SU-DHL-6 (cell line): ENCODE measurements at regions not wholly inside any gene's neighbourhood (a gene's known extent, or its start where the extent isn't known, plus 50 kb on each side); places are given as distances from the start of the nearest gene placed in this dataset.

Source experiments
- CTCF ChIP-seq: fragments of 200-600 bp; sonication (generic); IDR thresholded peaks from one replicate; pipeline ENCODE4 v1.5.1; 2017; ENCODE audit warnings: antibody characterized with exemption, mild to moderate bottlenecking, low read length, moderate library complexity; ENCODE audit not compliant: insufficient read depth, poor library complexity, severe bottlenecking
- EZH2phosphoT487 ChIP-seq: fragments of 200-600 bp; sonication (generic), shearing (Covaris generic); conservative IDR thresholded peaks from 2 replicates; pipeline ENCODE4 v1.6.1; 2018; ENCODE audit warnings: mild to moderate bottlenecking, antibody characterized with exemption, low read length, moderate library complexity, mixed read lengths

DNA sequence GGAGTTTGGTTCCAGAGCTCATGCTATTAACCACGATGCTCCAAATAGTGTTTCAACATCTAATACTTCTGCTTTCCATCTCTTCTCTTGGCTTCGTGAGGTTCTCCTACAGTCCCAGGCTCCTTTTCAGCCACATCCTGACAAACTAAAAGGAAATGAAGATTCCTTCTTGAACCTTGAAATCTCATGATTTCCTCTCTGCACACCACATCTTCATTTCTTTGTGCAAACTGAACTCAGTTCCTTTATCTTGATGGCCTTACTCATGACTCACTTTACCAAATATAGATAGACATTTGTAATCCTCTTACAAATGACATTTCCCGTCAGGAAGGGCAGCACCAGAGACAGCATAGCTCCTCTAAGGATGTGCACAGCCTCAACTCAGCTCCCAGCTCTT is 50.0 kb upstream of the ITGA4 start:
- TF ChIP-seq CTCF (no peak), EZH2phosphoT487 (no peak)
